Stimulated activated effector memory CD8-positive, alpha-beta T cell treated with anti-CD3 and anti-CD28 coated beads, Interleukin-12 subunit alpha, Interleukin-12 subunit beta, amount 100 ng/mL, for 72 hours (primary cell): ENCODE measurements at regions not wholly inside any gene's neighbourhood (a gene's known extent, or its start where the extent isn't known, plus 50 kb on each side); places are given as distances from the start of the nearest gene placed in this dataset.
"Not testable (repeated sequence)": the region's sequence is repeated elsewhere in the genome, so short reads cannot be mapped to it uniquely, and the experiment has no call there.

Experiments used
- ATAC-seq: fragments of 150-1000 bp; cut with Tn5 transposase; 2 replicates; pipeline ENCODE4 v1.10.0; 2021
- DNase-seq, 2 donors: peaks; one replicate each; pipeline ENCODE4 v3.0.0; 2021 to 2022; ENCODE audit warnings: low spot score in 2 of 2
- H3K27ac Mint-ChIP-seq: one replicate; pipeline ENCODE4 v1.8.0; 2022; ENCODE audit warnings: mild to moderate bottlenecking, mixed read lengths
- H3K36me3 Mint-ChIP-seq: one replicate; pipeline ENCODE4 v1.8.0; 2022; ENCODE audit warnings: mild to moderate bottlenecking, mixed read lengths
- H3K4me1 Mint-ChIP-seq: one replicate; pipeline ENCODE4 v1.8.0; 2022; ENCODE audit warnings: mixed read lengths
- H3K4me3 Mint-ChIP-seq: one replicate; pipeline ENCODE4 v1.8.0; 2022; ENCODE audit warnings: mild to moderate bottlenecking, mixed read lengths
- H3K9me3 Mint-ChIP-seq: one replicate; pipeline ENCODE4 v1.8.0; 2022; ENCODE audit warnings: mixed read lengths

DNA sequence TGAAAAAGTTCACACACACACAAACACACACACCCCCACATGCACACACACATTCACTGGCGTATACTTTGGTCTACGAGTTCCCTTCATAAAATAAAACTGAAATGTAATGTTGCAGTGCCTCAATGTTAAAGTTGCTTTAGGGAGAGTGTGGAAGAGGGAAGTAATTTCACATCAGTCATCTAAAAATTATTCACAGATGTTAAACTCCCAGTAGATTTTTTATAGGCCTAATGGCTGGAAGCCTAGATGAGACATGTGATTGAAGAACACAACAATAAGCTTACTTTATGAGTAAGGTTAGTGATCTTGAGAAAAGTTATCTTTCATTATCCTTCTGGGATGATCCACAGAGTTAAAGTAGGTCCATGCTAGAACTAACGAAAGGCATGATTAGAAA lies 506.7 kb upstream of the CNTNAP5 start:
- H3K27ac Mint-ChIP-seq, result no peak overlapping the region

DNA sequence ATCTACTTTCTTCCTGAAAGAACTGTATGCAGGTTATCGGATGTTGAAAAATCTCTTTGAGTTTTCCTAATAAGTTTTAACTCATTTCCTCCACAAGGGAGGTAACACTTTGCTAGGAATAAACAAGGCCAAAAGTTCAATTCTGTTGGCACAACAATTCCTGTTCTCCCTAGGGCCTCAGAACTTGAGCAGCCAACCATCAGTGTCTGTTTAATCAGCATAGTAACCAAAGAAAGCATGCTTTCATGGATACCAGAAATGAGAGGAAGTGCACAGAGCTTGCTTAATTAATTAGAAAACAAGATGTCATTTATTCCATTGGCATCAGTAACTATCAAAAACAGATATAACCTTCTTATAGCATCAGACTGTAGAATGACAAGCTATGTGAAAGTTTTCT lies 503.2 kb upstream of the CNTNAP5 start:
- H3K9me3 Mint-ChIP-seq, result peaks cover 13% of the 10 kb centered on the region
- no peaks in the 10 kb centered on the region for H3K36me3 Mint-ChIP-seq
- ATAC-seq, result no peak
- no peaks in the 10 kb centered on the region for H3K4me1 Mint-ChIP-seq
- no peak overlapping the region for H3K27ac Mint-ChIP-seq
- no peak overlapping the region for H3K4me3 Mint-ChIP-seq
- no peak for DNase-seq

More for the DNA sequence above, 506.7 kb upstream of the CNTNAP5 start:
- Mint-ChIP-seq H3K9me3 (peaks cover 16% of the 10 kb centered on the region), H3K4me3 (no peak overlapping the region), H3K36me3 (no peaks in the 10 kb centered on the region), H3K4me1 (no peaks in the 10 kb centered on the region)
- DNase-seq, result no peak
- no peak for ATAC-seq

GRCh38 chr2:123522498-123522897 lies 502.6 kb upstream of the CNTNAP5 start:
- not testable (repeated sequence) for H3K27ac Mint-ChIP-seq, H3K36me3 Mint-ChIP-seq, H3K4me1 Mint-ChIP-seq, ATAC-seq, DNase-seq, H3K4me3 Mint-ChIP-seq
- peaks cover 18% of the 10 kb centered on the region for H3K9me3 Mint-ChIP-seq

- H3K9me3 Mint-ChIP-seq, result peaks cover 27% of the 10 kb centered on the region
- no peak for ATAC-seq
- no peaks in the 10 kb centered on the region for H3K4me1 Mint-ChIP-seq
- no peak overlapping the region for H3K27ac Mint-ChIP-seq
- no peak for DNase-seq
- H3K4me3 Mint-ChIP-seq, result no peak overlapping the region
- no peaks in the 10 kb centered on the region for H3K36me3 Mint-ChIP-seq
These were observed 495.9 kb upstream of the CNTNAP5 start for GRCh38 chr2:123528996-123529707.

GRCh38 chr2:123530004-123530403 lies 495.1 kb upstream of the CNTNAP5 start:
- ATAC-seq, result no peak
- H3K36me3 Mint-ChIP-seq, result no peaks in the 10 kb centered on the region
- no peaks in the 10 kb centered on the region for H3K4me1 Mint-ChIP-seq
- no peak for DNase-seq
- H3K9me3 Mint-ChIP-seq, result peaks cover 30% of the 10 kb centered on the region
- H3K4me3 Mint-ChIP-seq, result no peak overlapping the region
- H3K27ac Mint-ChIP-seq, result no peak overlapping the region

GRCh38 chr2:123532126-123532525 lies 493.0 kb upstream of the CNTNAP5 start:
- Mint-ChIP-seq H3K27ac (no peak overlapping the region), H3K9me3 (peaks cover 27% of the 10 kb centered on the region), H3K4me1 (no peaks in the 10 kb centered on the region), H3K36me3 (no peaks in the 10 kb centered on the region), H3K4me3 (no peak overlapping the region)
- DNase-seq (no peak), ATAC-seq (no peak)

DNA sequence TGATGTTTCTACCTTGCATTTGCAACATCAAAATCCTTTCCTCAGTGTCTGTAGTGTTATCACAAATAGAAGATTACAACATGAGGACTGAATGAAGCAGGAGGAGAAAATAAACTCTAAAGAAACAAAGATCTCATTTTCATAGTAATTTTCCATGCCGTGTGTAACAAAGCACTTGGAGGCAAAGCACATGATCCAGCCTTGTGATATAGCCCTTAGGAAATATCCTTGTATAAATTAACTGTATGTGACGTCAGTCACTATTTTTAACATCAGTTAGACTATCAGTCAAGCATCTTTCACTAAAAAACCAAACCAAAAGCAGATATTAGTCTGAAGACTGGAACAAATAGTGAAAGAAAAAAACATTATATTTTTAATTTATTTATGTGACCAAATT lies 492.1 kb upstream of the CNTNAP5 start:
- Mint-ChIP-seq H3K9me3 (peaks cover 30% of the 10 kb centered on the region), H3K27ac (no peak overlapping the region)

DNA sequence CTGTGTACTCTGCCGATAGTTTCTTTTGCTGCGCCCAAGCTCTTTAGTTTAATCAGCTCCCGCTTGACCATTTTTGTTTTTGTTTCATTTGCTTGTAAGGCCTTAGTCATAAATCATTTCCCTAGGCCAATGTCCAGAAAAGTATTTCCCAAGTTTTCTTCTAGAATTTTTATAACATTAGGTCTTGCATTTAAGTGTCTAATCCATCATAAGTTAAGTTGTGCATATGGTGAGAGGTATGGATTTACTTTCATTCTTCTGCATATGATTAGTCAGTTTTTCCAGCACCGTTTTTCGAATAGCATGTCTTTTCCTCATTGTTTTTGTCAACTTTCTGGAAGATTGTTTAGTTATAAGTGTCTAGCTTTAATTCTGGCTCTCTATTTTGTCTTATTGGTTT lies 484.8 kb upstream of the CNTNAP5 start:
- ATAC-seq (no peak), DNase-seq (no peak)
- no peaks in the 10 kb centered on the region for H3K4me1 Mint-ChIP-seq
- no peak overlapping the region for H3K4me3 Mint-ChIP-seq
- no peaks in the 10 kb centered on the region for H3K36me3 Mint-ChIP-seq
- H3K9me3 Mint-ChIP-seq, result peaks cover 25% of the 10 kb centered on the region
- H3K27ac Mint-ChIP-seq, result no peak overlapping the region

More for the DNA sequence above, 492.1 kb upstream of the CNTNAP5 start:
- ATAC-seq (no peak), DNase-seq (no peak)
- Mint-ChIP-seq H3K36me3 (no peaks in the 10 kb centered on the region), H3K4me1 (no peaks in the 10 kb centered on the region), H3K4me3 (no peak overlapping the region)

- no peaks in the 10 kb centered on the region for H3K4me1 Mint-ChIP-seq
- ATAC-seq, result no peak
- H3K36me3 Mint-ChIP-seq, result no peaks in the 10 kb centered on the region
- H3K9me3 Mint-ChIP-seq, result peaks cover 15% of the 10 kb centered on the region
- no peak for DNase-seq
- H3K27ac Mint-ChIP-seq, result no peak overlapping the region
- H3K4me3 Mint-ChIP-seq, result no peak overlapping the region
These were observed 478.7 kb upstream of the CNTNAP5 start for GRCh38 chr2:123546353-123546752.

- no peak overlapping the region for H3K4me3 Mint-ChIP-seq
- H3K27ac Mint-ChIP-seq, result no peak overlapping the region
- no peaks in the 10 kb centered on the region for H3K36me3 Mint-ChIP-seq
- H3K4me1 Mint-ChIP-seq, result no peaks in the 10 kb centered on the region
- no peak for DNase-seq
- peaks cover 14% of the 10 kb centered on the region for H3K9me3 Mint-ChIP-seq
- no peak for ATAC-seq
These were observed 461.6 kb upstream of the CNTNAP5 start for GRCh38 chr2:123563515-123563914.

DNA sequence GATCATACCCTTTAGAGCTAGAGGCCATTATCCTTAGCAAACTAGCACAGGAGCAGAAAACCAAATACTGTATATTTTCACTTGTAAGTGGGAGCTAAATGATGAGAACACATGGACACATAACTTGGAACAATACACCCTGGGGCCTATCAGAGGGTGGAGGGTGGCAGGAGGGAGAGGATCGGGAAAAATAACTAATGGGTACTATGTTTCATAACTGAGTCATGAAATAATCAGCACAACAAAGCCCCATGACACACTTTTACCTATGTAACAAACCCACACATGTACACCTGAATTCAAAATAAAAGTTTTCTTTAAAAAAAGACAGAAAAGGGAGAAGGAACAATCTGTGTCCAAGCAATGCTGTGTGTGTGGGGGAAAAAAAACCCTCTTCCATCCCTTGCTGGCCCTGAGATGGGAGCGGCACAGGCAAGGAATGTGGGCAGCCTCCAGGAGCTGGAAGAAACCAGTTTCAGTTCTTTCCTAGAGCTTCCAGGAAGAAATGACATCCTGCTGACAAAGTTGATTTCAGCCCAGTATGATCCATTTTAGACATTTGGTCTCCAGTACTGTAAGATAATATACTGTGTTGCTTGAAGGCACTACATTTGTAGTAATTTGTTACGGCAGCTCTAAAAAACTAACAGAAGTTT lies 458.7 kb upstream of the CNTNAP5 start:
- H3K9me3 Mint-ChIP-seq, result peaks cover 17% of the 10 kb centered on the region
- H3K27ac Mint-ChIP-seq, result no peak overlapping the region
- ATAC-seq (no peak), DNase-seq (no peak)
- no peak overlapping the region for H3K4me3 Mint-ChIP-seq
- no peaks in the 10 kb centered on the region for H3K36me3 Mint-ChIP-seq
- H3K4me1 Mint-ChIP-seq, result no peaks in the 10 kb centered on the region

- Mint-ChIP-seq H3K27ac (no peak overlapping the region), H3K9me3 (peaks cover 24% of the 10 kb centered on the region), H3K36me3 (no peaks in the 10 kb centered on the region), H3K4me3 (no peak overlapping the region), H3K4me1 (no peaks in the 10 kb centered on the region)
- DNase-seq, result no peak
- no peak for ATAC-seq
These were observed 447.1 kb upstream of the CNTNAP5 start for GRCh38 chr2:123578016-123578415.

- DNase-seq (no peak), ATAC-seq (no peak)
- H3K4me1 Mint-ChIP-seq, result no peaks in the 10 kb centered on the region
- H3K9me3 Mint-ChIP-seq, result peaks cover 24% of the 10 kb centered on the region
- H3K4me3 Mint-ChIP-seq, result no peak overlapping the region
- no peak overlapping the region for H3K27ac Mint-ChIP-seq
- no peaks in the 10 kb centered on the region for H3K36me3 Mint-ChIP-seq
These were observed 428.5 kb upstream of the CNTNAP5 start for GRCh38 chr2:123596621-123597020.

GRCh38 chr2:123597988-123598387 lies 427.1 kb upstream of the CNTNAP5 start:
- H3K4me1 Mint-ChIP-seq, result no peaks in the 10 kb centered on the region
- peaks cover 19% of the 10 kb centered on the region for H3K9me3 Mint-ChIP-seq
- no peaks in the 10 kb centered on the region for H3K36me3 Mint-ChIP-seq
- no peak for DNase-seq
- H3K27ac Mint-ChIP-seq, result no peak overlapping the region
- no peak overlapping the region for H3K4me3 Mint-ChIP-seq
- no peak for ATAC-seq

- H3K9me3 Mint-ChIP-seq, result peaks cover 9% of the 10 kb centered on the region
- ATAC-seq, result no peak
- H3K4me1 Mint-ChIP-seq, result no peaks in the 10 kb centered on the region
These were observed 418.5 kb upstream of the CNTNAP5 start for GRCh38 chr2:123606631-123607030.

DNA sequence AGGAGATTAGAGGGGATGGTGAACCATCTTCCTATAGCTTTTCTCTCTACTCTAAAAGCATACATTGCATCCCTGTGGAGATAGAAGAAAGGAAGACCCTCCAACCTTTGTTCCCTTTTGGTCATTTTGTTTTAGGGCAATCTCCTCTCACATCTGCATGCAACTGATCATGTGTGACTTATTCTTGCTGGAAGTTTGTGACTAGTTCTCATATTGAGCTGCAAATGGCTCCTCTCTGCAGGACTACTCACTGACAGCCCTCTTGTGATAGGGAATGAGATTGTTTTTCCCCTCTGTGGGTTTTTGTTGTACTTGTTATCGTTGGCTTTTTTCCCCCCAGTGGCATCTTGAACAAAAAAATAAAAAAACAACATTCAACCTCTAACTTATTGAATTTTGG lies 416.0 kb upstream of the CNTNAP5 start:
- no peak for DNase-seq
- no peak for ATAC-seq
- Mint-ChIP-seq H3K9me3 (peaks cover 17% of the 10 kb centered on the region), H3K36me3 (no peaks in the 10 kb centered on the region), H3K27ac (no peak overlapping the region), H3K4me3 (no peak overlapping the region), H3K4me1 (no peaks in the 10 kb centered on the region)

More at GRCh38 chr2:123606631-123607030, 418.5 kb upstream of the CNTNAP5 start:
- Mint-ChIP-seq H3K27ac (no peak overlapping the region), H3K36me3 (no peaks in the 10 kb centered on the region), H3K4me3 (no peak overlapping the region)
- DNase-seq, result no peak
